ENCODE measurements at regions not wholly inside any gene's neighbourhood (a gene's known extent, or its start where the extent isn't known, plus 50 kb on each side); places are given as distances from the start of the nearest gene placed in this dataset.

DNA sequence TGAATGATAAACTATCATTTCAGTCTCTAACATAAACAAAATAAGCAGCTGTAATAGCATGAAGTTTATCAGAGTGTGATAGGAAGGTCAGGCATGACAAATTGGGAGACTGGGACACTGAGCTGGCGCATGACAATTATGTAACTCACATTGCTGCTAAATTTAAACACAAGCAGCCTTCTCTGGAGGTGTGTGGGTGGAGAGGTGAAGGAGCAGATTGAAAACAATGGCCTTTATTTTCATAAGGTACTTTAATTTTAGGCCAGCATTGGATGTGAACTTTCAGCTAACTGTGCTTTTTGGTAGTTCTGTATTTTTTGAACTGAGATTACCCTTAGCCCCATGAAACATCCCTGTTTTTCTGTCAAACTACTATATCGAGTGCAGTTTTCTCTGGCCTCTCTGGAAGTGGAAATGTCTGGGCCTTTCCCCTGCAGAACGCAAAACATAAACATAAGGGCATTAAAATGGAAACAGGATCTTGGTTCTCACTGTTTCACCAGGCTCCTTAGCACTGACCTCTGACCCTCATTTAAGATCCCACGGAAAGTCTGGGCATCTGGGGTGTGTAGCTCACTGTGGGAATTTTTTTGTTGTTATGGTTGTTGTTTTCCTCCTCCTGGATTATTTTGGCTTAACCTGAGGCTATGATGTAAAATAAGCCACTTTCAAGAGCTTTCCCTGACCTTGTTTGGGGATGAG is 160.1 kb upstream of the DPH6 start:
- BruUV-seq (replicated peaks): no TSS peak

More for the DNA sequence above, 160.1 kb upstream of the DPH6 start:
- intact Hi-C loops (cut with micrococcal nuclease; ENCODE audit: unreplicated experiment) (no loop called here), in situ Hi-C loops (cut with HindIII; ENCODE audit: extremely low pct_ligation_motif_present, low pct_unique_long_range_greater_than_20kb) (no loop called here)
- Histone ChIP-seq H3K4me1 (ENCODE audit: insufficient read depth, low read length) (no peaks in the 10 kb centered on the region), H3K27me3 (ENCODE audit: control insufficient read depth in 1 of 2, insufficient read depth in 2 of 2, low read length in 2 of 2) (no peaks in the 10 kb centered on the region), H4K20me1 (ENCODE audit: insufficient read depth, low read length) (no peaks in the 10 kb centered on the region), H3K4me2 (ENCODE audit: low read depth, low read length) (no peak overlapping the region), H3K79me2 (ENCODE audit: insufficient read depth, low read length) (no peaks in the 10 kb centered on the region), H3K9ac (ENCODE audit: insufficient read depth, low read depth, low read length) (no peak overlapping the region), H3K36me3 (replicated peaks in 1 of 2; ENCODE audit: control insufficient read depth in 1 of 2, insufficient read depth in 2 of 2, low read length in 2 of 2) (no peaks in the 10 kb centered on the region), H3K4me3 (replicated peaks in 1 of 3; ENCODE audit: insufficient read depth in 1 of 3, low read depth in 2 of 3, low read length in 3 of 3) (no peak overlapping the region), H2AFZ (ENCODE audit: low read length) (no peak overlapping the region), H3K9me3 (ENCODE audit: low read length) (no peaks in the 10 kb centered on the region), H3K27ac (ENCODE audit: extremely low read length, insufficient read depth, low read length) (no peak overlapping the region)
- no peak for FAIRE-seq
- no peak for DNase-seq (ENCODE audit: low spot score)
- no peak for ATAC-seq
- 46% methylated on average over 4 of the region's 4 CpGs for WGBS (ENCODE audit: low lambda C conversion rate)
- TF ChIP-seq SKI (IDR thresholded peaks at IDR 0.05; ENCODE audit: partially characterized antibody) (no peak), ZNF777 (CRISPR knock-in tag; IDR thresholded peaks at IDR 0.05) (no peak), ZNF619 (CRISPR knock-in tag; IDR thresholded peaks at IDR 0.05) (no peak), ZNF674 (CRISPR knock-in tag; IDR thresholded peaks at IDR 0.05; ENCODE audit: low read depth) (no peak), BRD4 (CRISPR knock-in tag; IDR thresholded peaks at IDR 0.05) (no peak), ZNF672 (CRISPR knock-in tag; IDR thresholded peaks at IDR 0.05) (no peak), ZNF713 (CRISPR knock-in tag; IDR thresholded peaks at IDR 0.05) (no peak), ZNF382 (CRISPR knock-in tag; IDR thresholded peaks at IDR 0.05; ENCODE audit: borderline replicate concordance) (no peak), BHLHE40 (IDR thresholded peaks at IDR 0.05; ENCODE audit: low read length) (no peak), ZNF644 (CRISPR knock-in tag; IDR thresholded peaks at IDR 0.05; ENCODE audit: low read depth) (no peak), ELF1 (CRISPR knock-in tag; IDR thresholded peaks at IDR 0.05) (no peak), ZNF282 (IDR thresholded peaks at IDR 0.05; ENCODE audit: partially characterized antibody) (no peak)
- TF ChIP-seq, protein P1, sequence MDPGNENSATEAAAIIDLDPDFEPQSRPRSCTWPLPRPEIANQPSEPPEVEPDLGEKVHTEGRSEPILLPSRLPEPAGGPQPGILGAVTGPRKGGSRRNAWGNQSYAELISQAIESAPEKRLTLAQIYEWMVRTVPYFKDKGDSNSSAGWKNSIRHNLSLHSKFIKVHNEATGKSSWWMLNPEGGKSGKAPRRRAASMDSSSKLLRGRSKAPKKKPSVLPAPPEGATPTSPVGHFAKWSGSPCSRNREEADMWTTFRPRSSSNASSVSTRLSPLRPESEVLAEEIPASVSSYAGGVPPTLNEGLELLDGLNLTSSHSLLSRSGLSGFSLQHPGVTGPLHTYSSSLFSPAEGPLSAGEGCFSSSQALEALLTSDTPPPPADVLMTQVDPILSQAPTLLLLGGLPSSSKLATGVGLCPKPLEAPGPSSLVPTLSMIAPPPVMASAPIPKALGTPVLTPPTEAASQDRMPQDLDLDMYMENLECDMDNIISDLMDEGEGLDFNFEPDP (CRISPR knock-in tag; conservative IDR thresholded peaks at IDR 0.05): no peak
- TF ChIP-seq, protein P2, sequence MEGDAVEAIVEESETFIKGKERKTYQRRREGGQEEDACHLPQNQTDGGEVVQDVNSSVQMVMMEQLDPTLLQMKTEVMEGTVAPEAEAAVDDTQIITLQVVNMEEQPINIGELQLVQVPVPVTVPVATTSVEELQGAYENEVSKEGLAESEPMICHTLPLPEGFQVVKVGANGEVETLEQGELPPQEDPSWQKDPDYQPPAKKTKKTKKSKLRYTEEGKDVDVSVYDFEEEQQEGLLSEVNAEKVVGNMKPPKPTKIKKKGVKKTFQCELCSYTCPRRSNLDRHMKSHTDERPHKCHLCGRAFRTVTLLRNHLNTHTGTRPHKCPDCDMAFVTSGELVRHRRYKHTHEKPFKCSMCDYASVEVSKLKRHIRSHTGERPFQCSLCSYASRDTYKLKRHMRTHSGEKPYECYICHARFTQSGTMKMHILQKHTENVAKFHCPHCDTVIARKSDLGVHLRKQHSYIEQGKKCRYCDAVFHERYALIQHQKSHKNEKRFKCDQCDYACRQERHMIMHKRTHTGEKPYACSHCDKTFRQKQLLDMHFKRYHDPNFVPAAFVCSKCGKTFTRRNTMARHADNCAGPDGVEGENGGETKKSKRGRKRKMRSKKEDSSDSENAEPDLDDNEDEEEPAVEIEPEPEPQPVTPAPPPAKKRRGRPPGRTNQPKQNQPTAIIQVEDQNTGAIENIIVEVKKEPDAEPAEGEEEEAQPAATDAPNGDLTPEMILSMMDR (CRISPR knock-in tag; IDR thresholded peaks at IDR 0.05): no peak
- TF ChIP-seq, protein P3, sequence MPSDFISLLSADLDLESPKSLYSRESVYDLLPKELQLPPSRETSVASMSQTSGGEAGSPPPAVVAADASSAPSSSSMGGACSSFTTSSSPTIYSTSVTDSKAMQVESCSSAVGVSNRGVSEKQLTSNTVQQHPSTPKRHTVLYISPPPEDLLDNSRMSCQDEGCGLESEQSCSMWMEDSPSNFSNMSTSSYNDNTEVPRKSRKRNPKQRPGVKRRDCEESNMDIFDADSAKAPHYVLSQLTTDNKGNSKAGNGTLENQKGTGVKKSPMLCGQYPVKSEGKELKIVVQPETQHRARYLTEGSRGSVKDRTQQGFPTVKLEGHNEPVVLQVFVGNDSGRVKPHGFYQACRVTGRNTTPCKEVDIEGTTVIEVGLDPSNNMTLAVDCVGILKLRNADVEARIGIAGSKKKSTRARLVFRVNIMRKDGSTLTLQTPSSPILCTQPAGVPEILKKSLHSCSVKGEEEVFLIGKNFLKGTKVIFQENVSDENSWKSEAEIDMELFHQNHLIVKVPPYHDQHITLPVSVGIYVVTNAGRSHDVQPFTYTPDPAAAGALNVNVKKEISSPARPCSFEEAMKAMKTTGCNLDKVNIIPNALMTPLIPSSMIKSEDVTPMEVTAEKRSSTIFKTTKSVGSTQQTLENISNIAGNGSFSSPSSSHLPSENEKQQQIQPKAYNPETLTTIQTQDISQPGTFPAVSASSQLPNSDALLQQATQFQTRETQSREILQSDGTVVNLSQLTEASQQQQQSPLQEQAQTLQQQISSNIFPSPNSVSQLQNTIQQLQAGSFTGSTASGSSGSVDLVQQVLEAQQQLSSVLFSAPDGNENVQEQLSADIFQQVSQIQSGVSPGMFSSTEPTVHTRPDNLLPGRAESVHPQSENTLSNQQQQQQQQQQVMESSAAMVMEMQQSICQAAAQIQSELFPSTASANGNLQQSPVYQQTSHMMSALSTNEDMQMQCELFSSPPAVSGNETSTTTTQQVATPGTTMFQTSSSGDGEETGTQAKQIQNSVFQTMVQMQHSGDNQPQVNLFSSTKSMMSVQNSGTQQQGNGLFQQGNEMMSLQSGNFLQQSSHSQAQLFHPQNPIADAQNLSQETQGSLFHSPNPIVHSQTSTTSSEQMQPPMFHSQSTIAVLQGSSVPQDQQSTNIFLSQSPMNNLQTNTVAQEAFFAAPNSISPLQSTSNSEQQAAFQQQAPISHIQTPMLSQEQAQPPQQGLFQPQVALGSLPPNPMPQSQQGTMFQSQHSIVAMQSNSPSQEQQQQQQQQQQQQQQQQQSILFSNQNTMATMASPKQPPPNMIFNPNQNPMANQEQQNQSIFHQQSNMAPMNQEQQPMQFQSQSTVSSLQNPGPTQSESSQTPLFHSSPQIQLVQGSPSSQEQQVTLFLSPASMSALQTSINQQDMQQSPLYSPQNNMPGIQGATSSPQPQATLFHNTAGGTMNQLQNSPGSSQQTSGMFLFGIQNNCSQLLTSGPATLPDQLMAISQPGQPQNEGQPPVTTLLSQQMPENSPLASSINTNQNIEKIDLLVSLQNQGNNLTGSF (CRISPR knock-in tag; IDR thresholded peaks at IDR 0.05): no peak
- TF ChIP-seq, protein P4, sequence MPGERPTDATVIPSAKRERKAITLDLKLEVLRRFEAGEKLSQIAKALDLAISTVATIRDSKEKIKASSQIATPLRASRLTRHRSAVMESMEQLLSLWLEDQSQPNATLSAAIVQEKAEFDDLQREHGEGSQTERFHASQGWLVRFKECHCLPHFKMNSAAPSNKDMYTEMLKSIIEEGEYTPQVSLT (CRISPR knock-in tag; IDR thresholded peaks at IDR 0.05; ENCODE audit: borderline replicate concordance, low read depth): no peak
- POLR2A ChIA-PET: no interaction called here
- CTCF ChIA-PET (ENCODE audit: low intra/inter-chr PET ratio, low total read pairs): no interaction called here

All from HepG2 (cell line).